Smooth muscle cell (in vitro differentiated cells): ENCODE measurements at regions not wholly inside any gene's neighbourhood (a gene's known extent, or its start where the extent isn't known, plus 50 kb on each side); places are given as distances from the start of the nearest gene placed in this dataset.

ENCODE experiments used
- DNase-seq: peaks from one replicate; lab custom pipeline; 2025; ENCODE audit not compliant: unreplicated experiment; lab: John Stamatoyannopoulos, UW
- H2AFZ ChIP-seq: fragments of 200-600 bp; sonication (generic); 2 replicates; pipeline ENCODE4 v1.6.0; 2016; ENCODE audit warnings: antibody characterized with exemption, low read depth, mild to moderate bottlenecking
- H3F3A ChIP-seq: fragments of 200-600 bp; sonication (generic); 2 replicates; pipeline ENCODE4 v1.6.0; 2017; ENCODE audit warnings: antibody characterized with exemption, low read depth
- H3K27ac ChIP-seq: fragments of 200-600 bp; sonication (generic); 2 replicates; pipeline ENCODE4 v1.5.1; 2016; ENCODE audit warnings: low read depth, mild to moderate bottlenecking
- H3K27me3 ChIP-seq: fragments of 200-600 bp; sonication (generic); 2 replicates; pipeline ENCODE4 v1.6.1; 2016; ENCODE audit warnings: low read depth, mild to moderate bottlenecking
- H3K36me3 ChIP-seq: fragments of 200-600 bp; sonication (generic); 2 replicates; pipeline ENCODE4 v1.5.1; 2016; ENCODE audit warnings: low read depth
- H3K4me1 ChIP-seq: fragments of 200-600 bp; sonication (generic); 2 replicates; pipeline ENCODE4 v1.5.1; 2016; ENCODE audit warnings: low read depth
- H3K4me2 ChIP-seq: fragments of 200-600 bp; sonication (generic); 2 replicates; pipeline ENCODE4 v1.6.0; 2016; ENCODE audit warnings: mild to moderate bottlenecking
- H3K4me3 ChIP-seq: fragments of 200-600 bp; sonication (generic); 2 replicates; pipeline ENCODE4 v1.5.1; 2016; ENCODE audit warnings: mild to moderate bottlenecking
- H3K79me2 ChIP-seq: fragments of 200-600 bp; sonication (generic); 2 replicates; pipeline ENCODE4 v1.6.0; 2016; ENCODE audit warnings: low read depth, mild to moderate bottlenecking
- H3K9ac ChIP-seq: fragments of 200-600 bp; sonication (generic); 2 replicates; pipeline ENCODE4 v1.6.0; 2016; ENCODE audit warnings: low read depth
- H3K9me3 ChIP-seq: fragments of 200-600 bp; sonication (generic); replicated peaks from 2 replicates; pipeline ENCODE4 v1.5.1; 2016; ENCODE audit warnings: low read depth
- H4K20me1 ChIP-seq: fragments of 200-600 bp; sonication (generic); 2 replicates; pipeline ENCODE4 v1.6.0; 2016; ENCODE audit warnings: low read depth
- WGBS: methylation state at CpG from one replicate; pipeline ENCODE4 v1.1.7; 2016; ENCODE audit warnings: low lambda C conversion rate; 5-methylcytosine and 5-hydroxymethylcytosine counted together
- TF ChIP-seq, protein P1 (sequence below): fragments of 200-600 bp; sonication (generic); IDR thresholded peaks from 2 replicates; pipeline ENCODE4 v1.5.1; 2017; ENCODE audit warnings: borderline replicate concordance, mild to moderate bottlenecking, antibody characterized with exemption; ENCODE audit not compliant: insufficient read depth, poor library complexity, severe bottlenecking

GRCh38 chr2:41907141-41907540 is 140.7 kb upstream of the PKDCC start:
- Histone ChIP-seq H3K4me2 (no peak overlapping the region), H3K79me2 (no peaks in the 10 kb centered on the region), H2AFZ (no peak overlapping the region), H4K20me1 (no peaks in the 10 kb centered on the region), H3K4me3 (no peak overlapping the region), H3K36me3 (no peaks in the 10 kb centered on the region), H3K9ac (no peak overlapping the region), H3K9me3 (no peaks in the 10 kb centered on the region), H3K27ac (no peak overlapping the region), H3K27me3 (no peaks in the 10 kb centered on the region), H3K4me1 (peaks cover 13% of the 10 kb centered on the region), H3F3A (no peaks in the 10 kb centered on the region)
- no peak for DNase-seq
- 95% methylated on average over 6 of the region's 6 CpGs for WGBS
- TF ChIP-seq, protein P1, sequence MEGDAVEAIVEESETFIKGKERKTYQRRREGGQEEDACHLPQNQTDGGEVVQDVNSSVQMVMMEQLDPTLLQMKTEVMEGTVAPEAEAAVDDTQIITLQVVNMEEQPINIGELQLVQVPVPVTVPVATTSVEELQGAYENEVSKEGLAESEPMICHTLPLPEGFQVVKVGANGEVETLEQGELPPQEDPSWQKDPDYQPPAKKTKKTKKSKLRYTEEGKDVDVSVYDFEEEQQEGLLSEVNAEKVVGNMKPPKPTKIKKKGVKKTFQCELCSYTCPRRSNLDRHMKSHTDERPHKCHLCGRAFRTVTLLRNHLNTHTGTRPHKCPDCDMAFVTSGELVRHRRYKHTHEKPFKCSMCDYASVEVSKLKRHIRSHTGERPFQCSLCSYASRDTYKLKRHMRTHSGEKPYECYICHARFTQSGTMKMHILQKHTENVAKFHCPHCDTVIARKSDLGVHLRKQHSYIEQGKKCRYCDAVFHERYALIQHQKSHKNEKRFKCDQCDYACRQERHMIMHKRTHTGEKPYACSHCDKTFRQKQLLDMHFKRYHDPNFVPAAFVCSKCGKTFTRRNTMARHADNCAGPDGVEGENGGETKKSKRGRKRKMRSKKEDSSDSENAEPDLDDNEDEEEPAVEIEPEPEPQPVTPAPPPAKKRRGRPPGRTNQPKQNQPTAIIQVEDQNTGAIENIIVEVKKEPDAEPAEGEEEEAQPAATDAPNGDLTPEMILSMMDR, result no peak

DNA sequence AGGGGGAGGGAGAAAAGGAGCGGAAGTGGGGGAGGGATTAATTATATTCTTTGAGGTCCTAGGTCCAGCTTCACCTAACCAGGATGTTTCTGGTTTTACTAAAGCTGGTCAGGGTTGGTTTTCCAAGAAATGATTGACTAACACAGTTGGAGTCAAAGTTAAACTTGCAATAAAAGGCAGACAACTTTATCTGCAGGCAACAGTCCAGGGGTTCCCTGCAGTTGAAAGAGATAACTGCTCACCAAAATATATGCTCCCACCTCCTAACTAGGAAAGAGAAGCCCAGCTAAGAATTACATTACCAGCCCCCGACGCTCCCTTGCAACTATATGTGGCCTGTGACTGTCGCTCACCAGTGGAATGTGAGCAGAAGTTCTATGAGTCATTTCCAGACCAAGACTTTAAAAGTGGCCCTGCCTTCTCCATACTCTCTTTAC is 140.0 kb upstream of the PKDCC start:
- no peaks in the 10 kb centered on the region for H3K79me2 ChIP-seq

GRCh38 chr2:41908349-41908748 is 139.5 kb upstream of the PKDCC start:
- no peaks in the 10 kb centered on the region for H3F3A ChIP-seq
- H4K20me1 ChIP-seq, result no peaks in the 10 kb centered on the region
- H3K9me3 ChIP-seq, result no peaks in the 10 kb centered on the region
- H3K4me3 ChIP-seq, result no peak overlapping the region
- no peak overlapping the region for H3K27ac ChIP-seq
- peak overlapping the region; percentile 34 for H3K4me2 ChIP-seq
- H3K36me3 ChIP-seq, result no peaks in the 10 kb centered on the region
- TF ChIP-seq, protein P1, result no peak
- H3K27me3 ChIP-seq, result no peaks in the 10 kb centered on the region
- no peak overlapping the region for H2AFZ ChIP-seq
- DNase-seq, result no peak
- no peaks in the 10 kb centered on the region for H3K79me2 ChIP-seq
- peaks cover 13% of the 10 kb centered on the region for H3K4me1 ChIP-seq
- no peak overlapping the region for H3K9ac ChIP-seq

More for the DNA sequence above, 140.0 kb upstream of the PKDCC start:
- Histone ChIP-seq H3K4me2 (peak overlapping the region; percentile 34), H3K9ac (no peak overlapping the region), H3F3A (no peaks in the 10 kb centered on the region), H3K36me3 (no peaks in the 10 kb centered on the region), H4K20me1 (no peaks in the 10 kb centered on the region), H3K27ac (no peak overlapping the region), H2AFZ (no peak overlapping the region), H3K4me1 (peaks cover 13% of the 10 kb centered on the region), H3K4me3 (no peak overlapping the region), H3K27me3 (no peaks in the 10 kb centered on the region), H3K9me3 (no peaks in the 10 kb centered on the region)
- no peak for DNase-seq
- TF ChIP-seq, protein P1, result no peak
- WGBS, result 17% methylated on average over 4 of the region's 4 CpGs

DNA sequence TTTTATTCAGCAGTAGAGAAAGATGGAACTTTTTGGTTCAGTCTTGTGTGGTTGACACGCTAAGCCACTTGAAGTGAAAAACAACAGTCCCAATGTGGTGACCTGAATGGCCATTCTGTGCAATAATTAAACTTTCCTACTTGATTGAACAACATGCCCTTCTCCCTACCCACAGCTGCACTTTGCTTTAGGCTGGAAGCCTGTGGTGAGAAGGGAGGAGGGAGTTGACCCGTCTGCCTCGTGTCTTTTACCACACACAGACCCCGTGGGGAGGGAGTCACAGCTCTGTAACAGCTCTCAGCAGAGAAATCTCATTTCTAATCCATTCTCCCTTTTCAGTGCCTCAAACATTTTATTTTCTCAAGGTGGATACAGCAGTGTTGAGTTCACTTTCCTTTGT is 138.2 kb upstream of the PKDCC start:
- Histone ChIP-seq H3K27ac (no peak overlapping the region), H3K4me1 (peaks cover 13% of the 10 kb centered on the region), H3K4me2 (no peak overlapping the region), H2AFZ (no peak overlapping the region), H3K4me3 (no peak overlapping the region), H3K36me3 (no peaks in the 10 kb centered on the region), H3F3A (no peaks in the 10 kb centered on the region), H3K79me2 (no peaks in the 10 kb centered on the region), H3K27me3 (no peaks in the 10 kb centered on the region), H4K20me1 (no peaks in the 10 kb centered on the region), H3K9me3 (no peaks in the 10 kb centered on the region), H3K9ac (no peak overlapping the region)
- TF ChIP-seq, protein P1, result no peak
- 34% methylated on average over 4 of the region's 4 CpGs for WGBS
- no peak for DNase-seq
